DMS 273 (cell line): ENCODE measurements at regions not wholly inside any gene's neighbourhood (a gene's known extent, or its start where the extent isn't known, plus 50 kb on each side); places are given as distances from the start of the nearest gene placed in this dataset.

ENCODE experiments used
- DNase-seq: peaks from one replicate; lab custom pipeline; 2025; ENCODE audit not compliant: unreplicated experiment; lab: John Stamatoyannopoulos, UW

DNA sequence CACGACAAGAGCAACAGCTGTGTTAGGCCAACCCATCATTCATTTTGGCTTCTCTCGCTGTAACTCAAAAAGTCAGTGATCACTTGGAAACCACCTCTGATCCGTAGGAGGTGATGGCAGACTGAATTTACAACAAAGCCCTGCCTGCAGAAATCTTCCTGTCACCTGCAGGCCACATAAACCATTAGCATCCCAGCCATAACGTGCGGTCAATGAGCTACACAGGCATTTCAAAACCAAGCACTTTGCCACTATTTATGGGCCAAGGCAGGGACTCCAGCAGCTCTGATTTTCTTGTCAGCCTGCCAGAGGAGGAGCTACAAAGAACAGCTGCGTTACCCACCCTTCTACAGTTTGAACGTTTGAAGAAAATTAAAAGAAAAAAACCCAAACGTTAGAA is 228.1 kb upstream of the PPARGC1A start:
- no peak for DNase-seq

DNA sequence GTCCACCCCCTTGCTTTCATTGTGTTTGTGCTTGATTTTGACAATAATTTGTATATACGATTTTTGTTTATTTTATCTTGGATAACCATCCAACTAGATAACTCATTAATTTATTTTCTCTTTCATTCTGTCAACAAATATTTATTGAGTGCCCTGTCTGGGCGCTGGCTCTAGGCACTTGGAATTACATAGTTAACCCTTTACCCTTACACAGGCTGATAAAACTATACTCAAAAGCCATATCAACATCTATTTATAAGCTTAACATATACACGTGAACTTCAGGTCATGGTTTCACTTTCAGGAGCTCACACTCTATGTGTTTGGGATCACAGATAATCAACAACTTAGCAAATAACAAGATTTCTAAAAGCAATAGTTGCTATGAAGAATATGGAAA is 226.3 kb upstream of the PPARGC1A start:
- DNase-seq = no peak

DNA sequence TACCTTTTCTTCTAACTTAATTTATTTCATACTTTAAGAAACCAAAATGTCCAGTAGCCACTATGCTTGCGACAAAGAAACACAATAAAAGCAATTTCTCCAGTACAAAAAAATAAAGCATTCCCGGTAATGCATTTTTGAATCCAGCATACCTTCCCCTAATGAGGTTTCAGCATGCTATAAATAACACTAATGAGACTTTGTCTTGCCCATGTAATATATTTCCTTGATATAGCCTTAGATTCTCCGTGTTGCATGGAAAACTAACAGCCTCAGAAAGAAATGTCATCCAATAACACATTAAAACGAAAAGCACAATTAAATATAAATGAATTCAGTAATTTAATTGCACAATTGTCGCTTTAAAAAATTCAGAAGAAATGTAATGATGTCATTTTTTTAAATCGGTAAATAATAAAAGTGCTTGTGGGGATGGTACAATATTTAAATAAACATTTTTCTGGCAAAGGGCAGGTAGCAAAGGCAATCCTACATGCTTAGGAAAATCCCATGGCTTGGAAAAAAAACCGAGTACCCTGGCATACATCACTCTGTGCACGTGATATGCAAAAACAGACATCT is 225.2 kb upstream of the PPARGC1A start:
- no peak for DNase-seq

DNA sequence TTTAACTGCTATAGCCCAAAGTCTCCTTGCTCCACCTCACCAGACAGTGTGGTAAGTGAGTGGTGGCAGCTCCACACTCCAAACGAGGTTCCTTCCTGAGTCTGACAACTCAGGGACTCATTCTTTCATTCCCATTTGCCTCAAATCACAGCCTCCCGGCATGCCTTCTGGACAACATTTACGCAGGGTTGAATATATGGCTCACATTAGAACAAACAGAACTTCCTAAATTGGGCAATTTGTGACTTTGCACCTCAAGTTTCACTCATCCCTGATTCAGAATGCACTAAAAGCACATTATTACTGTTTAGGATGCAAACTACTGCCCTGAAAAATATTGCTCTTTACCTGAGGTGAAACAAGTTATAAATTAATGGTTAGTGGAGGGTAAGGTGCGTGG is 224.6 kb upstream of the PPARGC1A start:
- DNase-seq = no peak

DNA sequence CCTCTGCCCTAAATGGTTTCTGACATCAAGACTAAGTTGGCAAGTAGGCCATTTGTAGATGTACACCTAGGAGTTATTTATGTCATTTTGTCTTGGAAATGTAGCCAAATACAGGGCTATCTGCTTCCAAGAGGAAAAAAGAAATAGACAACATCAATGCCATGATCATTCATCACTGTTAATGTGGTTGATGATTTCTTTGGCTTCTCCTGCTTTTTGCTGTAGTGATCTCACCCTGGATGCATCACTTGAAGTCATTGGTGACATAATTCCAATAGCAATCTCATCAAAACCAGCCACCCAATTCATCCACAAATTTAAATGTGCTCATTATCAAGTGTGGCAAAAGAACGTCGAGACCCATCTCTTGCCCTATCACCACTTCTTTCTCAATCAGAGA is 222.6 kb upstream of the PPARGC1A start:
- no peak for DNase-seq

DNA sequence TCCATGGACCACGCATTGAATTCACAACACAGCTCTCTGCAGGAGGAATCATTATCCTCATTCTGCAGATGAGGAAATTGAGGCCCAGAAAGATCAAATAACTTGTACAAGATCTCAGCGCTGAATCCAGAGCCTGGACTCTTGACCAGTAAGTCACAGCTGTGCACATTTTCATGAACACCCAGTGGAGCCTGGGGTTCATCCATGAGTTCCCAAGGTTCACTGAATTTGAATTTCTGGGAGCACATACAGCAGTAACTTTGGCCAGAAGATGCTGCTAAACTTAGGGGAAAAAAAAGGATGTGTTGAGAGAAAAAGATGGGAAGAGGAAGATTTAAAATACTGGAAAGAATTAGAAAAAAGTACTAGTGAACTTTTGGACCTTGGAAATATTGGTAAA is 218.7 kb upstream of the PPARGC1A start:
- DNase-seq = no peak

DNA sequence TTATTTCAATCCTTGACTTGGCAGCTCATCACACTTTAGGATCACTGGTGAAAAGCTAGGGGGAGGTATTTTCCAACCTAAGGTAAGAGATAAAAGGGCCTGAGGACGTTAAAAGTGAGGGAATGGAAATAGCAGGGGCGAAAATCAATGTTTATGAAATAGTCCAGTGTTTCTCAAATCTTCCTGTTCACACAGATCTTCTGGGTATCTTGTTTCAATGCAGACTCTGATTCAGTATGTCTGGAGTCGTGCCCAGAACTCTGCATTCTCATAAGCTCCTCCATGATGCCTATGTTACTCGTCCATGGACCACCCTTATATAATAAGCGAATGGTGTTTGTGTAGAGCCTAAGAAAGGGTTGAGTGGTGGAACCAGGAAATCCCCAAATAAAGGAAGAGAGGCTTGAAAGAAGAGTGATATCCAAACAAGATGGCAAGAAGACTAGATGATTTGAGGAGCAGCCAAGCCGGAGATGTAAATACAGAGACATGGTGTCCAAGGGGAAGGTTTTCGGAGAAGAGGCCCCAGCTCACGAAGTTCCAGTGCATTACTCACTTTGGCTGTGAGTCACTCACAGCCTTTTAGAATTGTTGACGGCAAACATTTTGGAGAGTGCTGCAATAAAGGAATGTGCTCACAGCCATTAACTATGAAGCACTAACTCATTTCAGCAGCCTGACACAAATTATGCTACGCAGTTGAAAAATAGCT is 215.6 kb upstream of the PPARGC1A start:
- no peak for DNase-seq

DNA sequence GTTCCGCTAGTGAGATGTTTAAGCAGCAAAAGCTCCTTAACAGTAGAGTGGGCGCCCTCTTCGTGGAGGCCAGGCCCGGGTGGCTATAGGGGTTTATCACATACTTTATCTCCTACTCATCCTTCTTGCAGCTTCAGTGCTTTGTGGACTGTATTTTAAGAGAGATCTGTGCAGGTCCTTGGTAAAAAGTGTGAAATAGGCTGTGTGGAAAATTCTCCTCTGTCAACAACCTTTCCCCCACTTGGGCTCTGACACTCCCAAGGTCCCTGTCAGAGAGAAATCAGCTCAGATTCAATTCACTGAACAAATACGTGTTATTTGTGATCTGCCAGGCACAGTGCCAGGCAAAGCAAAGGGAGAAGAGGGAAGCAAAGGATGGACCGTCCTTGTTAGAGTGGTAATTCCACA is 214.3 kb upstream of the PPARGC1A start:
- no peak for DNase-seq

DNA sequence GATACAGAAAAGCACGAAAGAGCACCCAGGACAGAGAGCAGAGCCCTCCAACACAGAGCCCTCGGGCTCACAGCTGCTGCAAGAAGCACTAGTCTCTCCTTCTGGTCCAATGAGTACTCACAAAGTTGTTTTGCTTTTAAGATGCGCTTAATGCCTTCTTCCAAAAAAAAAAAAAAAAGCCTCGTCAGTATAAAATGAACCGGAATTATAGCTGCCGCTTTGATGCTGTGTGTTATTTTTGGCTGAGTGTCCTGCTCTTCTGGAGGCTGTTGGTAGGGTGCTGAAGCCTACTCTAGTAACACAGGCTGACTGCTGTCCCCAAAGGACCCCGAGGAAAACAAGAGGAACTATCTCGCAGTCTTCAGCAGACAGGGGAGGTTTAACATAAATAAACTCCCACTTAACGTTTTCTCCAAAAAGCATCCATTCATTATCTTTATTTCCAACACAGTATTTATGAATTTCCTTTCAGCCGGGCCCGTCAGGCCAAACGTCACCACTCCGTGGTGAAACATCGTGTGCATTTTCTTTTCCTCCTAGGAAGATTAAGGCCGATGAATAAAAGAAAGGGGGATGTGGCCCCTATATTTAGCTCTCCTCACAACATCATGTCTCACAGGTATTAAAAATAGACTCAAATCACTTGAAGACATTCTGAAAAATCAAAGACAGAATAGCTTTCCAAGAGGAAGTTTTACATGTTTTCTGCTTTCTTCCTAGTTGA is 213.7 kb upstream of the PPARGC1A start:
- DNase-seq = no peak

DNA sequence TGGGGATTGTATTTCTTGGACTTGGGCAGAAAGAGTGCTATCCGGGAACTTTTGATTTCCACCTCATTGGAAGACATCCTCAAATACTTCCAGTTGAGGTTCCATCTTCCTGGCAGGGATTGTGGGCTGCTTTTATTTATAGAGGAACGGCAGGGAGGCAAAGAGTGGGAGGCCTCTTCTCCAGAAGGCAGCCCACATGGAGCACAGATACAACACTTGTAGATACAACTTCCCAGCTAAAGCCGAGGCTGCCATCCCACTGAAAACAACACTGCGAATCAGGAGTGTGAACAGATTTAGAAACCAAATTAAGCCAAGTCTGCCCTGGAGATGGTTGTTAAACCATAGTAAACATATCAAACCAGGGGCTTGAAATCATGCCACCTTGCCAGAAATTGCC is 212.8 kb upstream of the PPARGC1A start:
- no peak for DNase-seq

DNA sequence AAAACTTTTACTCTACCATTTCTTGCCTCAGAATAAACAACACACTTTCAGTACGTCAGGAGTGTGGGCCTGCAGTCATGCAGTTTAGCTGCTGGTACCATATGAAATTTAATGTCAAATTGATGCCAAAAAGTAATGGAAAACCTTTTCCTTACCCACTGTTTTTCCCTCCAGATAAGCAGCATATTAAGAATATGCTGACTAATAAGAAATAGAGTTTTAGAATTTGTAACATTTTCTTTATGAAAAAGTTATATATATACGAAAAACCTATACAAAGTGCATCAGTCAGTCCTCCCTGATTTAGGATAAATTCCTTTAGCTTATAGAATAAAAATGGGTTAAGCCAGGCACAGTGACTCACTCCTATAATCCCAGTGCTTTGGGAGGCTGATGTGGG is 206.8 kb upstream of the PPARGC1A start:
- no peak for DNase-seq

DNA sequence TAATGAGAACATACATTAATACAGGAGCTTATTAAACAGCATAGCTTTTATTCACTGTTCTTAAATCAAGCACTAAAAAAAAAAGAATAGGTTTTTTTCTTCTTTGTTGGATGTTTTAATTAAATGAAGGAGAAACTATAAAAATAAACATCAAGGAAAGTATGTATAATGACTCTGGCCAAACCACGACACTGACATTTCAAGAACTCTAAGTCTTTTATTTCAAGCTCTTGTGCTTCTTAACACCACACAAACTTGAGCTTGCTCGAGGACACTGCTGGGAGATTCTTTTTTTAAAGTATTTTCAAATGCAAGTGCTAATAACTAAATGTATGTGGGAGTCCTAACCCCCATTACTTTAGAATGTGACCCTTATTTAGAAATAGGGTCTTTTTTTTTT is 204.9 kb upstream of the PPARGC1A start:
- no peak for DNase-seq

DNA sequence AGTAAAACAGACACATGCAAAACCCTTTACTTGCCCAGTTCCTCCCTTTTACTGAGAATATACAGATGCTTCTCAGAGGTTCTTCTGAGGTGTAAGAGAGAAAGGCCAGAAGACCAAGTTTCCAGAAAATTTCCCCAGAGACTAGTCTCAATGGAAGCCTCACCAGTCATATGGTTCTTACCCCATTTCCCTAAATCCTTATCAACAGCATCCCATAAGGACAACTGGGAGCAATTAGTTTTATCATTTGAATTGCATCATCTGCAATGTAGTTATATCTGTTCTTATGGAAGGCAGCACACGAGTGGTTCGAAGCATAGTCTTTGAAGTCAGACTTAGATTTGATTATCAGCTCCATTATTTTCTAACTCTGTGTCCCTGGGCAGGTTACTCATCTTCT is 203.6 kb upstream of the PPARGC1A start:
- DNase-seq = no peak

DNA sequence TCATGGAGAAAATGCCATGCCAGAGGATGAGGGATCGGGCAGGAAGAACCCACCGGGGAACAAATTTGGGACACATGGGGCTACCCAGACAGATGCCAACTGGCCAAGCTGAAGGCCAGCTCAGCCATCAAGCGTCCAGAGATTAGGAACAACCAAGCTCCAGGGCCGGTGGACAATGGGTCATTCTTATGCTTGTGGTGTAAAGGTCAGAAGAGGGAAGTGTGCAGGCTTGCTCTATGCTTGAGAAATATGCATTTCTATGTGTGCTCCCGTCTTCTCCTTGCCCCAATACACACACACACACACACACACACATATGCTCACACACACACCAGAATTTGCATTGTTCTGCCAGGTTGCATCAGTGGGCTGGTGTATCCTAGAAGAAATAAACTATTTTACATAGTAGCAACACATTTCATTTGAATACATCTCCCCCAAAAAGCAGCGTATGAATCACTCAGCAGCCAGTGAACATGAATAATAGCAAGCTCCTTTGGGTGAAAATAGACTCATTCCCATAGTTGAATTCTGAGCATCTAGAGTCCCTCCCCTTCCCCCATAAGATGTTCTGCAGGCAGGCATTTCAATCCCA is 201.9 kb upstream of the PPARGC1A start:
- no peak for DNase-seq

DNA sequence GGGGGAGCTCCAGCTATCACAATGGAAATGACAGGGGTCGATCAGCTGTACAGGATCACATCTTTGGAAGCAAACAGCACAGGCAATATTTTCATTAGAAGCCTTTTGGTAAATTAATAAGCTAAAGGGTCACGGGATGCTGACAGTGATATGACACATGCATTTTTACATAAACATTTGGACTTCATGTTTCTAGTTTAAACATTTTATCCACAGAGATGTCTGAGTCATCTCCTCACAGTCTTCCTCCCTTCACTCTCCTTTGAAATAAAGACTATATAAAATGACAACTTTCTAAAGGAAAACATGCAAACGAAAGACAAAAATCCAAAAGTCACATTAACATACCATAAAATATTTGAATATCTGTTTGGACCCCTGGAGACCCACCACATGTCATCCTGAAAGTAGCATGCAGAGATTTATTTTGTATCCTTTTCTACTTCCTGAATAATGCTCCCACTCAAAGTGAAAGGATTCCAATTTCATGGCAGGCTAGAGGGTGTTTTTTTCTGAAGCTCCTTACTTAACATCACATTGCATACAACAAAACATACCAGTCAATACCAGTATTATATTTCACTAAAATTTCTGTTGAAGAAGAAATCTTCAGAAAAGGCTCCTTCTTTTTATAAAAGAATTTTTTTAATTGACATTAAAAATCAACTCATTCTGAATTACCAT is 200.1 kb upstream of the PPARGC1A start:
- DNase-seq = no peak

DNA sequence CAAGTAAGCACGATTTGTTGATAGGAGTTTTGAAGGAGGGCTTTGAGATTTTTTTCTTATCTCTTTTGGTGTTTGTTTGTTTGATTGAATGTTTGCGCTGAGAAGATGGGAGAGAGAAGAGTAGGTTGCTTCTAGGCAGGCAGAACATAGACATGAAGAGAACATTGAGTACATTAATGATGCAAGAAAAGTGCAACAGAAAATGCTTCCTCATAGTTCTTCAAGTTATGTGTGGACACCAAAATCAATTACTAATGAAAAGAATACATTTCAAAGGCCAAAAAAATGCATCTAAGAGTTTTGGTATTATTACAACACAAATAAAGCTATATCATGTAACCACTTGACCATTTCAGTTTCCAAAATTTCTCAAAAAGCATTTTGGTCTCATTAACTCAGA is 191.0 kb upstream of the PPARGC1A start:
- DNase-seq = no peak

DNA sequence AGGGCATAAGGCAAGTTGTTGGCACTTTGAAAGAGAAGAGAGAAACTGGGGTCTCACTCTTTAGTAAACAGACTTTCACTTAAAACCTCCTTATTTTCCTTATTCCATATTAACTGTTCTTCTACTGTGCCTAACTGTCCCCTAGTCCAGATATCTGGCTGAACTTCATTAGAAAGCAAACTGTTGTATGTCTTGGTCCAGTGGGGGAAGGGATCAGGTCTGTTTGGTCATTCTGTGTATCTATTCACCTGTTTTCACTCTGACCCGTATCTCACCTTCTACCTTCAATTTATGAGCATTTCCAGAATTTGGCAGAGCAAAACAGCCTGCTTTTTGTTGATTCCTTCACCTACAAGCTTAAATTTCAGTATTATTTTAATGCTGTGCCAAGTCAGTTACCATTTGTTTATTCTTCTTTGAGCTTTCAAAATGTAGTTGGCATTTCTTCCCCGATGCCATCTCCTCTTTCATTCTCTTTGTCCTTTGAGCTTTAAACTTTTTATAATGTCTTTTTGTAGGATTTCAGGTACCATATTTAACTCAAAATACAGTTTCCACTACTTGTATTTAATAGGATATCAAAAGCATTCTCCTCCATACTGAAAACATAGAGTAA is 188.6 kb upstream of the PPARGC1A start:
- DNase-seq = no peak

DNA sequence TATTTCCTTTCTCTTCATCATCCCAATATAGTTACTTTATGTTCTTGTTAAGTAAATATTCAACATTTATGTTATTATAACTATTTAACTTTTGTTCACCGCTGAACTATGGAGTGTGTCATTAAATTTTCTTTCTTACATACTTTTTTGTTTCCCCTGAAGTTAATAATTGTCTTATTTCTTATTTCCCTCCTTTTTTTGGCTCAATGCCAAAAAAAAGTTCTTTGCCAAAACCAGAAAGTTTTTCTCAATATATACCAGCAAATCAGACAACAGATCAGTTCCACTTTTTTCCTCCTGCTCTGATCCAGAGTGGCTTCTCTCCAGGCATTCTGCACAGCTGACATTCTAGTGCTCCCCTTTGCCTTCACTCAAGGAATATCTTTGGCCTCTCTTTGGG is 187.0 kb upstream of the PPARGC1A start:
- DNase-seq = no peak

DNA sequence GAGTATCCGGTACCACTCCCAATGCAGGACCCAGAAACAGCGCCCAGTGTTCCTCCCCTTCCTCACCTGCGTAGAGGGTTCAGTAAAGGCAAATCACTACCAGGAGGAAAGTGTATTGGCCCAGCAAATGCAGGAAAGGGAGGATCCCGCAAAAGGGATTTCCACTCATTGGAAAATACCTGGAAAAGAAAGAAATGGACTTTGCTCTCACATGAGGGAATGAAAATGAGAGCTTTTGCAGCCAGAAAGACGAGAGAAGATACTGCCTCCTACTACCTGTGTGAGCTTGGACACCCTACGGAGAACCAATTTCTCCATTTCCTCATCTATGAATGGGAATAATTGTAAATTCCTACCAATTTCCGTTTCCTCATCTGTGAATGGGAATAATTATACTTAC is 184.1 kb upstream of the PPARGC1A start:
- no peak for DNase-seq

DNA sequence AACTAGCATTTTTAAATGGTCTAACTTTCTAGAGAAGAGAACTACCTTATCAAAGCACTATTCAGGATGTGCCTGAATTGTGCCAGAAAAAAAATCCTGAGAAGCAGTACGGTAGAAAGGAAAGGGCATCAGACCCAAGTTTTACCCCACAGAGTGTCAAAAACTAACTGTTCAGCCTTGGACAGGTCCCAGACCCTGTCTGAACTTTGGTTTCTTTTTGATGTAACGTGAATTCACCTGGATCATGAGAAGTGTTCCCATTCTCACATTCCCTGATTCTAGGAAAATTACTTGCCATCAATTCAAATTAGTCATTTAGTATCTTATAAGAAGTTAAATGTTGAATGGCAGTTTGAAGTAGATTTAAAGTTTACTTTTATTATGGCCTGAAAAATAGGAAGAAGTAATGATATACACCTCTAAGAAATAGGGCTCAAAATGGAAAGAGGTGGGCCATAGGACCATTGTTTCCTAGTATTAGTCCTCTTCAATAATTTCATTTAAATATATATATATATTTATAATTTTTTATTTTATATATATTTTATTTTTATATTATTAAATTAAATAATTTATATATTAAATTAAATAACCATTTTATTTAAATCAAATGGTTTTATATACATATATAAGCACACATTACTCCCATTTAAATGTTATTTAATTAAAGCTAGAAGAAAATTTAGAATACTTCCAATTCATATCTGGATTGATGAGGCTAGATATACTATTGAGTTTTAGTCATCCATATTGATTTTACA is 181.9 kb upstream of the PPARGC1A start:
- DNase-seq = no peak
